GM12873 (cell line): ENCODE measurements at regions not wholly inside any gene's neighbourhood (a gene's known extent, or its start where the extent isn't known, plus 50 kb on each side); places are given as distances from the start of the nearest gene placed in this dataset.

Experiments used
- TF ChIP-seq, protein P1 (sequence below): IDR thresholded peaks from 2 replicates; pipeline ENCODE4 v1.5.1; 2012; ENCODE audit warnings: low read depth, mild to moderate bottlenecking, moderate library complexity, low read length, control low read depth; ENCODE audit not compliant: insufficient read depth; ENCODE audit errors: missing control alignments

DNA sequence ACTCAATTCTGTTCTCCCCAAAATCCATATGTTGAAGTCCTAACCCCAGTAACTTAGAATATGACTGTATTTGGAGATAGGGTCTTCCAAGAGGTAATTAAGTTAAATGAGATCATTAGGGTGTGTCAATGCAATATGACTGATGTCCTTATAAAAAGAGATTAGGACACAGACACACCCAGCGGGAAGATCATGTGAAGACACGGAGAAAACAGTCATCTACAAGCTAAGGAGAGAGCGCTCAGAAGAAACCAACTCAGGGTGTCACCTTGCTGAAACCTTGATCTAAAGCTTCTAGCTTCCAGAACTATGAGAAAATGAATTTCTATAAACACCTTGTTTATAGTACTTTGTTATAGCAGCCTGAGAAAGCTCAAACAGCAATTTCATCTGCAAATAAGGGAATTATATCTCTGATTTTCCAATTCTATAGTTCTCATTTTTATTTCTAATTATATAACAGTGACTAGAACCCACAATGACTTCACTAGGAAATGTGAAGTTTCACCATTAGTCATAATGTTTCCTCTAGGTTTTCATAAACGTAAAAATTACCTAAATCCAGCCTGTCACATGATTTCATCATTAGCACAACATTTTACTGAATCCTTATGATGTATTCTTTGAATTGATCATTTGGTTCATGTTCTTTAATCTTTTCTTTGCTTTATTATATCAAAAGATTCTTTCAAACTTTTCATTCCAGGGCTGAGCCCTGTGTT is 459.1 kb upstream of the MDFIC2 start:
- TF ChIP-seq, protein P1, sequence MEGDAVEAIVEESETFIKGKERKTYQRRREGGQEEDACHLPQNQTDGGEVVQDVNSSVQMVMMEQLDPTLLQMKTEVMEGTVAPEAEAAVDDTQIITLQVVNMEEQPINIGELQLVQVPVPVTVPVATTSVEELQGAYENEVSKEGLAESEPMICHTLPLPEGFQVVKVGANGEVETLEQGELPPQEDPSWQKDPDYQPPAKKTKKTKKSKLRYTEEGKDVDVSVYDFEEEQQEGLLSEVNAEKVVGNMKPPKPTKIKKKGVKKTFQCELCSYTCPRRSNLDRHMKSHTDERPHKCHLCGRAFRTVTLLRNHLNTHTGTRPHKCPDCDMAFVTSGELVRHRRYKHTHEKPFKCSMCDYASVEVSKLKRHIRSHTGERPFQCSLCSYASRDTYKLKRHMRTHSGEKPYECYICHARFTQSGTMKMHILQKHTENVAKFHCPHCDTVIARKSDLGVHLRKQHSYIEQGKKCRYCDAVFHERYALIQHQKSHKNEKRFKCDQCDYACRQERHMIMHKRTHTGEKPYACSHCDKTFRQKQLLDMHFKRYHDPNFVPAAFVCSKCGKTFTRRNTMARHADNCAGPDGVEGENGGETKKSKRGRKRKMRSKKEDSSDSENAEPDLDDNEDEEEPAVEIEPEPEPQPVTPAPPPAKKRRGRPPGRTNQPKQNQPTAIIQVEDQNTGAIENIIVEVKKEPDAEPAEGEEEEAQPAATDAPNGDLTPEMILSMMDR, result no peak

DNA sequence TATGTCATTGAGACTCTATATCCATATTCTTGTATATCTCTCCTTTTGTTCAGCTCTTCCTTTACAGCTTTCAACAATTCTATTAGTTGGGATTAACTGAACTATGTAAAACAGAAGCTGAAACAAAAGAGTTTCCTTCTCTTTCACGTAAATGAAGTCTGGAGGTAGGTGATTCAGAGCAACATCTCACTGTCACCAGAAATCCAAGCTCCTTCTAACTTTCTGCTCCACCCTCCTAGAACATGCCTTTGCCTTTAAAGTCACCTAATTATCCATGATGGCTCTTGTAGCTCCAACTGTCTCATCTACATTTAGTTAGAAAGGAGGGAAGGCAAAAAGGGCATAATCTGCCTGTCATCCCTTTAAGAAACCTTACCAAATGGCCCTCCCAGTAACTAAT is 458.2 kb upstream of the MDFIC2 start:
- TF ChIP-seq, protein P1, result no peak

DNA sequence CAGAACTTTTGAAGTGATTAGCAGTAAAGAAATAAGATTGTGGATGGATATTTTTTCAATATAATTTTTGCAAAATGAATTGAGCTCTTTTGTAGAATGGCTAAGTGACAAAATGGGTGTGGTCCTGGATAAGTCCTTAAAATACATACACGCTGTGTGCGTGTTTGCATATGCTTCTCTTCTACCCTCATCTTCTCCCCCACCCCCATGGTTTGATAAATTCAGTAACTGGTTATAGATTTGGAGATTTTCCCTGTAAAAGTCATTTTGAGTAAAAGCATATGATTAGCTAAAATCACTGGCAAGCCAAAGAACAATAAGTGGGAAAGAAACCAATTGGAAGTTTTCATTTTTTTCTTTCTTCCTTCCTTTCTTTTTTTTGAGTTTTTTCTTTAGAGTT is 453.9 kb upstream of the MDFIC2 start:
- TF ChIP-seq, protein P1, result no peak

DNA sequence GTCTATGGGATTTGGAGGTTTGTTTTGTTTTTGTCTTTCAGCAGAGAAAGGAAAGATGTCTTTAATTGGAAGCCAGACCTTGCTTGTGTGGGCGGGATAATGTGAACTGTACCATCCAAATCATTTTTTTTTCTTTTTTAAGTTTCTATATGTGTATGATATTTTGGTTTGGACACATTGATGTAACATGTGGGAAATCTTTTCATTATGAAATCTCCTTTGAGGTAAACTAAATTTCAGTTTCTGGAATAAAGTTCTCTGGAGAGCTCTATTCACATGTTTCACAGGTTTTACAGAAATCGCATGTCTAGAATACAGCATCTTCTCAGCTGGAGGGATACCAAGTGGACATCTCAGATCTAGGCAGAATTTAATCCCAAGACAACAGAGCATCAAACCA is 451.5 kb upstream of the MDFIC2 start:
- TF ChIP-seq, protein P1, result no peak

DNA sequence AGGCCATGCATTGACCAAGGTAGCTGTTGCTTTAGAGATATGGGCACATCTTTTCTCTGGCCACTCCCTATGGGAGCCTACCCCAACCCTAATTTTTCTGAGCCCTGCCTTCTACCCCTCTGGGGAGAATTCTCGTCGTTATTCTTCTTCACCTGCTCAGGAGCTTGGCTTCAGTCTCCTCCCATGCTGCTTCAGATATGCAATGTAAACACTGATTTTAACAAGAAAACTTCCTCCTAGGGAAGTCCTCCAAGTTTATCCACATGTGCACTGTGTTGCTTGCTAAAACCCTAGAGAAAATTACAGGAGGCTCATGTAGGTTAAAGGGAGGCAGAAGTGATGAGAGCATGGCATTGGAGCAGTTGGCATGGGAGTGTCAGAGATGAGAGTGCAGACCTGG is 445.2 kb upstream of the MDFIC2 start:
- TF ChIP-seq, protein P1, result no peak

DNA sequence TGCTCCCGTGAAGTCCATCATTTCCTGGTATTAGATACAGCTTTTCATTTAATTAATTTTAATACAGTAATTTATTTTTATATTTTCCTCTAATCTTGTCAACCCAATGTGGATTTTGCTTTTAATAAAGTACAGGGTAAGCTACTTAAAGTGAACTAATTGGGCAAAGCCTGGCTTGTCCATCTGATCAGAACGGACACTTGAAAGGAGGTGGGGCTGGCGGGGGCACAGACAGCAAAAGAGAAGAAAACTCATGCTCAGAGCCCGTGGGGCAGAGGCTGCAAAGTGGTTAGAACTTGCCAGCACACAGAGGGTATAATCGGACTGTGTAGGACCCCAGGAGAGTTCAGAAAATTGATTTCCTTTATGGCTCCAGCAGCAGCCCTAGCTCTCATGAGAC is 443.1 kb upstream of the MDFIC2 start:
- TF ChIP-seq, protein P1, result no peak

DNA sequence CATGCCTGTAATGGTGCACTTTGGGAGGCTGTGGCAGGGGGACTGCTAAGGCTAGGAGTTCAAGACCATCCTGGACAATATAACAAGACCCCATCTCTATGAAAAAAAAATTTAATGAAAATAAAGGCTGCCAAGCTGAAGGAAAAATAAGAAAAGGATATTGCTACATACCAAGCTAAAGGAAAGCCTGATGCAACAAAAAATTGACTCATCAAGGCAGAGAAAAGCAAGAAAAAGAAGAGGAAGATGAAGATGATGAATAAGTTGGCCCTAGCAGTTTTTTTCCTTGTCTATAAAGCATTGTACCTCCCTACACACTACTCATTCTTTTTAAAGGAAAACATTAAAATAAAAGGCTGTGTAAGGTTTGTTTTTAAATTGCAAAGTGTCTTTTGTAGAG is 441.9 kb upstream of the MDFIC2 start:
- TF ChIP-seq, protein P1, result no peak
